GM18511 (cell line): ENCODE measurements at regions not wholly inside any gene's neighbourhood (a gene's known extent, or its start where the extent isn't known, plus 50 kb on each side); places are given as distances from the start of the nearest gene placed in this dataset.

ENCODE experiments used
- ATAC-seq: cut with Tn5 transposase; IDR thresholded peaks from one replicate; pipeline ENCODE4 v1.9.1; 2021; ENCODE audit warnings: mild to moderate bottlenecking, moderate library complexity; ENCODE audit not compliant: unreplicated experiment

DNA sequence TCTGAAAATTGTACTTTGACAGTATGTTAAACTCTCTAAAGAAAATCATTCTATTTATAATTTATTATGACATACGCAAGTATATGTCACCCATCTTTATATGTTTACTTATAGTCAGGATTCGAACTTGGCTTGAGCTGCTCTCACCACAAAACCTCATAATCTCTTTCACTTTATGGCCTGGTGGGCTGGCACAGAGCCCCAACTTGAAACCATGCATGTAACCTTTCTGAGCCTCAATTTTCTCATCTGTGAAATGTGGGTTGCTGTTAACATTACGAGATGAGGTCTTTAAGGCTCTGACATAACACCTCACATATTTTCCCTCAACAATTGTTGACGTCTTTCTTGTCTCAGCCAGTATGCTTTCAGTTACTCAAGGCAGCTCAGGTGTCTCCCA lies 69.4 kb upstream of the PFN2 start:
- ATAC-seq: no peak

DNA sequence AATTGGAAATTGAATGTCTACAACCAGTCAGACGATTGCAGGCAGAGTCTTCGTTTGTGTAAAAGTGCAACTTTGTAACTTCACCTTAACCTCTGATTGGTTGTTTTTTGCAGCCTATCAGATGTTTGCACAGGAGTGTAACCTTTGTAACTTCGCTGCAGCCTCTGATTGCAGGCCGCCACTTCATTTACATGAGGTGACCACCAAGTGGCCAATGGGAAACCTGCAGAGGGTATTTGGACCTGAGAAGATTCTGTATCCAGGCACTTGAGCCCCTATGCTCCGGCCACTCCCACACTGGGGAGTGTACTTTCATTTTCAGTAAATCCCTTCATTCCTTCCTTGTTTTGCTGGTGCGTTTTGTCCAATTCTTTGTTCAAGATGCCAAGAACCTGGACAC lies 68.1 kb upstream of the PFN2 start:
- ATAC-seq: no peak

GRCh38 chr3:150036780-150037179 lies 66.1 kb upstream of the PFN2 start:
- no peak for ATAC-seq

- no peak for ATAC-seq
These were observed 65.4 kb upstream of the PFN2 start for GRCh38 chr3:150035910-150036612.

- ATAC-seq: no peak
These were observed 64.6 kb upstream of the PFN2 start for GRCh38 chr3:150035301-150035779.

DNA sequence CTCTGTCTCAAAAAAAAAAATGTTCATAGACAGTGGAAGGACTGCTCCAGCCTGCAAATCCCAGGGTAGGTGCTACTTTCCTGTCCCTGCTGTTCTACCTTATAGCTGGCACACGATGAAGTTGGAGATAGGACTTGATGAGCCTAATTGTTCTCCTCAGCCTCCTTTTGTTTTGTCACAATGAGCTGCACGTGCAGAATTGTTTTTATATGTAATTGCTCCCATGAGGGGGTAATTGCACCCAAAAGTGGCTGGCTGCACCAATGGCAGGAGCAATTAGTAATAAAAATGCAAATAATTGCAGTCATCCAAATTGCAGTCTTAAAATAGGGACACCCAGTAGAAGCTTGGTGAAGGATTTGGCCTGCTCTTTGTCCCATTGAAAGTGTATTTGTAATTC lies 63.0 kb upstream of the PFN2 start:
- no peak for ATAC-seq

DNA sequence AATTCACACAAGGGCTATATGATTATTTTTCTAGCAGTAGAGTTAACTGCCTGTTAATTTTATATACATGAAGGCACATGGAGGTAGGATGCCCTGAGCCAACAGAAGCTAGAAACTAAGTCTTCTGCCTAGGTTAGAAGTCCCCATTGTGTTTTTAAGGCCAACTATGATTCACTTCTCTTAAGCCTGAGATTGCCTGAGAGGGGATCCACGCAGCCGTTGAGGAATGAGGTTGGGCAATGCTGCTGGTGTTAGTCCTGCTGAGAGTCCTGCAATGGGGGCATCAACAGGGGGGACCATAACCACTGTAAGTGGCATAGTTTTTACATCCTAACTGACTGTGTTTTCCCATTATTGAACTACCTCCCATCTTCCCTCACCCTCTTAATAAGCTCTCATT lies 60.1 kb upstream of the PFN2 start:
- ATAC-seq: no peak

DNA sequence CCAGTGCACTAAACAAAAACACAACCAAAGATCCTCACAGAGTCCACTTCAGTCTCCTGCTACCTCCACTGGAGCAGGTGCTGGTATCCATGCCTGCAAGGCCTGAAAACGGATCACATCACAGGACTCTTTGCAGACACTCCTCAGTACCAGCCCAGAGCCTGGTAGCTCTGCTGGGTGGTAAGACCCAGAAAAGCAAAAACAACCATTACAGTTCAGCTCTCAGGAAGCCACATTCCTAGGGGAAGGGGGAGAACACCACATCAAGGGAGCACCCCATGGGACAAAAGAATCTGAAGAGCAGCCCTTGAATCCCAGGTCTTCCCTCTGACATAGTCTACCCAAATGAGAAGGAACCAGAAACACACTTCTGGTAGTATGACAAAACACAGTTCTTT lies 52.5 kb upstream of the PFN2 start:
- ATAC-seq: no peak

- peak; percentile 88 for ATAC-seq
These were observed 51.9 kb upstream of the PFN2 start for GRCh38 chr3:150022381-150023238.

- ATAC-seq: no peak
These were observed 49.8 kb upstream of the PFN2 start for GRCh38 chr3:150020527-150020926.
